GM18498 (cell line): ENCODE measurements at regions not wholly inside any gene's neighbourhood (a gene's known extent, or its start where the extent isn't known, plus 50 kb on each side); places are given as distances from the start of the nearest gene placed in this dataset.

Source experiments
- ATAC-seq: cut with Tn5 transposase; IDR thresholded peaks from one replicate; pipeline ENCODE4 v1.9.1; 2021; ENCODE audit warnings: mild to moderate bottlenecking, moderate library complexity; ENCODE audit not compliant: unreplicated experiment

GRCh38 chr2:180376066-180376465, 369.0 kb upstream of the CWC22 start:
- no peak for ATAC-seq

GRCh38 chr2:180374502-180375281, 367.6 kb upstream of the CWC22 start:
- no peak for ATAC-seq

- no peak for ATAC-seq
Observed at GRCh38 chr2:180370511-180371205, 363.6 kb upstream of the CWC22 start.

GRCh38 chr2:180368881-180369280, 361.8 kb upstream of the CWC22 start:
- ATAC-seq = no peak

GRCh38 chr2:180367815-180368214, 360.7 kb upstream of the CWC22 start:
- no peak for ATAC-seq

- ATAC-seq = no peak
Observed at GRCh38 chr2:180366481-180366880, 359.4 kb upstream of the CWC22 start.

- no peak for ATAC-seq
Observed at GRCh38 chr2:180364719-180365118, 357.6 kb upstream of the CWC22 start.

- peak; percentile 57 for ATAC-seq
Observed at GRCh38 chr2:180360283-180360618, 353.2 kb upstream of the CWC22 start.

GRCh38 chr2:180359522-180360282, 352.6 kb upstream of the CWC22 start:
- ATAC-seq = peak; percentile 98

- ATAC-seq = no peak
Observed at GRCh38 chr2:180358458-180358857, 351.4 kb upstream of the CWC22 start.

- ATAC-seq = no peak
Observed at GRCh38 chr2:180356676-180357075, 349.6 kb upstream of the CWC22 start.

GRCh38 chr2:180352620-180353019, 345.5 kb upstream of the CWC22 start:
- no peak for ATAC-seq

GRCh38 chr2:180349809-180350208, 342.7 kb upstream of the CWC22 start:
- ATAC-seq = no peak

GRCh38 chr2:180343528-180344345, 336.6 kb upstream of the CWC22 start:
- no peak for ATAC-seq

GRCh38 chr2:180337136-180337535, 330.0 kb upstream of the CWC22 start:
- no peak for ATAC-seq

- no peak for ATAC-seq
Observed at GRCh38 chr2:180336550-180336949, 329.5 kb upstream of the CWC22 start.

- peak; percentile 100 for ATAC-seq
Observed at GRCh38 chr2:180334514-180334913, 327.4 kb upstream of the CWC22 start.

GRCh38 chr2:180328795-180329422, 321.8 kb upstream of the CWC22 start:
- ATAC-seq = no peak

GRCh38 chr2:180327185-180327584, 320.1 kb upstream of the CWC22 start:
- no peak for ATAC-seq

- no peak for ATAC-seq
Observed at GRCh38 chr2:180325416-180326120, 318.5 kb upstream of the CWC22 start.
